ENCODE measurements at regions not wholly inside any gene's neighbourhood (a gene's known extent, or its start where the extent isn't known, plus 50 kb on each side); places are given as distances from the start of the nearest gene placed in this dataset.

DNA sequence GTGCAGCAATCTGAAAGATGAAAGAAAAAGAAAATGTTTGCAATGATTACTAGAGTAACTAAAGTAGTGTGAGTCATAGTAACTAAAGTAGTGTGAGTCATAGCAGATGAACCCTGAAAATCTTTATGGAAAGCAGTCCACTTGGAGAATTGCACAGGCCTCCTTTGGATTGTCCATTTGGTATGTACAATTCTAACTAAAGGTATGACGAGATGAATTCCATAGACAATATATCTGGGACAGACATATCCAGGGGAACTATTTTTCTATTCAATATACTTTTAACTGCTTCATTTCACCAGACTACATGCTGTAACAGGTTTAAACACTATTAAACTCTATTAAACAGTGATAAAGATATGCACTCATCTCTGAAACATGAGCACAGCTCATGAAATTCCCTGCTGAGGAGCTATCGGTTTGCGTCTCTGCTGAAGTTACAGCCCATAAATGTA, 798.7 kb downstream of the PCDH7 start:
- Histone ChIP-seq H3K36me3 (ENCODE audit: control insufficient read depth, insufficient read depth, low read length) (no peaks in the 10 kb centered on the region), H3K9me3 (ENCODE audit: control insufficient read depth, insufficient read depth, low read length) (no peaks in the 10 kb centered on the region), H3K4me3 (ENCODE audit: low read length) (no peak overlapping the region), H3K27me3 (ENCODE audit: control insufficient read depth, insufficient read depth, low read length) (no peaks in the 10 kb centered on the region), H3K4me1 (ENCODE audit: control insufficient read depth, insufficient read depth, low read length) (no peaks in the 10 kb centered on the region), H3K27ac (ENCODE audit: low read length) (no peak overlapping the region)
- Mint-ChIP-seq H3K4me1 (no peaks in the 10 kb centered on the region), H3K27ac (no peak overlapping the region), H3K27me3 (ENCODE audit: low read depth in 2 of 2) (no peaks in the 10 kb centered on the region), H3K4me3 (no peak overlapping the region), H3K36me3 (no peaks in the 10 kb centered on the region), H3K9me3 (peaks cover 12 to 24% of the 10 kb centered on the region in 2 donors)
- DNase-seq (no peak), ATAC-seq (no peak)
- intact Hi-C loops (cut with micrococcal nuclease) = no loop called here
- WGBS (ENCODE audit: insufficient coverage) = 95% methylated on average over 3 of the region's 3 CpGs
- TF ChIP-seq, protein P1, sequence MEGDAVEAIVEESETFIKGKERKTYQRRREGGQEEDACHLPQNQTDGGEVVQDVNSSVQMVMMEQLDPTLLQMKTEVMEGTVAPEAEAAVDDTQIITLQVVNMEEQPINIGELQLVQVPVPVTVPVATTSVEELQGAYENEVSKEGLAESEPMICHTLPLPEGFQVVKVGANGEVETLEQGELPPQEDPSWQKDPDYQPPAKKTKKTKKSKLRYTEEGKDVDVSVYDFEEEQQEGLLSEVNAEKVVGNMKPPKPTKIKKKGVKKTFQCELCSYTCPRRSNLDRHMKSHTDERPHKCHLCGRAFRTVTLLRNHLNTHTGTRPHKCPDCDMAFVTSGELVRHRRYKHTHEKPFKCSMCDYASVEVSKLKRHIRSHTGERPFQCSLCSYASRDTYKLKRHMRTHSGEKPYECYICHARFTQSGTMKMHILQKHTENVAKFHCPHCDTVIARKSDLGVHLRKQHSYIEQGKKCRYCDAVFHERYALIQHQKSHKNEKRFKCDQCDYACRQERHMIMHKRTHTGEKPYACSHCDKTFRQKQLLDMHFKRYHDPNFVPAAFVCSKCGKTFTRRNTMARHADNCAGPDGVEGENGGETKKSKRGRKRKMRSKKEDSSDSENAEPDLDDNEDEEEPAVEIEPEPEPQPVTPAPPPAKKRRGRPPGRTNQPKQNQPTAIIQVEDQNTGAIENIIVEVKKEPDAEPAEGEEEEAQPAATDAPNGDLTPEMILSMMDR (IDR thresholded peaks at IDR 0.05) = no peak

DNA sequence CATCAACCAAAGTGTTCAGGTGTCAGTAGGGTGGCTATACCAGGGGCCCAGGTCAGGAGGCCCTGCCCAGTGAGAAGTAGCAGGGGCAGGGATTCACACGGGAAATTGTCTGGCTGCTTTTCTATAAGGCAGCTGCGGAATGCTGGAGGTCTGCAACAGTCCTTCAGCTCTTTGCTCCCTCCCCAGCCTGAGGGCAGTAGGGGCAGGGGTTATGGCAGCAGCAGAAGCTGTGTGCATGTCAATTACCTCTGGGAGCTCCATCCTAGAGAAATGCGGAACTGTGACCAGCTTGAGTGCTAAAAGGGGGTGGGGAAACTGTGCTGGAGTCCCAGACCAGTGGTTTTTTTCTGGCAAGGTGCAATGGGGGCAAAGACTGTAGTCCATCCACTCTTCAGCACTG, 810.4 kb downstream of the PCDH7 start:
- Histone ChIP-seq H3K36me3 (ENCODE audit: control insufficient read depth, insufficient read depth, low read length) (no peaks in the 10 kb centered on the region), H3K4me1 (ENCODE audit: control insufficient read depth, insufficient read depth, low read length) (no peaks in the 10 kb centered on the region), H3K9me3 (ENCODE audit: control insufficient read depth, insufficient read depth, low read length) (peaks cover 16% of the 10 kb centered on the region), H3K27ac (ENCODE audit: low read length) (no peak overlapping the region), H3K27me3 (ENCODE audit: control insufficient read depth, insufficient read depth, low read length) (no peaks in the 10 kb centered on the region), H3K4me3 (ENCODE audit: low read length) (no peak overlapping the region)
- H3K27ac Mint-ChIP-seq = no peak overlapping the region
- H3K4me3 Mint-ChIP-seq = no peak overlapping the region
- TF ChIP-seq, protein P1 (IDR thresholded peaks at IDR 0.05) = no peak
- DNase-seq (no peak), ATAC-seq (no peak)
- H3K4me1 Mint-ChIP-seq = no peaks in the 10 kb centered on the region
- peaks cover 24% of the 10 kb centered on the region for H3K36me3 Mint-ChIP-seq
- WGBS (ENCODE audit: insufficient coverage) = 79% methylated on average over 3 of the region's 3 CpGs
- no peaks in the 10 kb centered on the region for H3K27me3 Mint-ChIP-seq (ENCODE audit: low read depth in 2 of 2)
- peaks cover 18 to 26% of the 10 kb centered on the region in 2 donors for H3K9me3 Mint-ChIP-seq
- intact Hi-C loops (cut with micrococcal nuclease) = no loop called here

DNA sequence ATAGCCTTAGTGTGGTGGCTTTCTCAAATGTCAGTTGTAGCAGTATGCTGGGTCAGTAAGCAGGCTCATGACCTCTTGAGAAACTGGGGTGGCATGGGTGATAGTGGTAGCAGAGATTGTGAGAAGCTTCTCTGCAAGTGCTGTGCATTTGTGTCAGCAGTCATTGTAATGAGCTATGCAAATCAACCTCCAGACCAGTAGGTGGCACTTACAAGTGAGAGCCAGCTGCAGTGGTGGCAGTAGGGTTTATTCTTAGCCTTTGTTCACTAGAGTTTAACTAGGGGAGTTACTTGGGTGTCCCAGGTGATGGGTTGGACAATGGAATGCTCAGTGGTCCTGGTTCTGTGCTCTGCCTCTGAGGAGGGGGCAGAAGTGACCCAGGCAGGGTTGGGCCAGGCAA, 818.7 kb downstream of the PCDH7 start:
- H3K4me1 ChIP-seq (ENCODE audit: control insufficient read depth, insufficient read depth, low read length) = no peaks in the 10 kb centered on the region
- intact Hi-C loops (cut with micrococcal nuclease) = no loop called here
- no peaks in the 10 kb centered on the region for H3K27me3 Mint-ChIP-seq (ENCODE audit: low read depth in 2 of 2)
- H3K4me1 Mint-ChIP-seq = no peaks in the 10 kb centered on the region
- DNase-seq = no peak
- no peak overlapping the region for H3K4me3 Mint-ChIP-seq
- H3K27me3 ChIP-seq (ENCODE audit: control insufficient read depth, insufficient read depth, low read length) = no peaks in the 10 kb centered on the region
- no peak overlapping the region for H3K27ac Mint-ChIP-seq
- no peaks in the 10 kb centered on the region for H3K36me3 ChIP-seq (ENCODE audit: control insufficient read depth, insufficient read depth, low read length)
- H3K9me3 Mint-ChIP-seq = peaks cover 14 to 25% of the 10 kb centered on the region in 2 donors
- H3K9me3 ChIP-seq (ENCODE audit: control insufficient read depth, insufficient read depth, low read length) = peaks cover 10% of the 10 kb centered on the region
- H3K36me3 Mint-ChIP-seq = peaks cover 14% of the 10 kb centered on the region
- H3K4me3 ChIP-seq (ENCODE audit: low read length) = no peak overlapping the region
- TF ChIP-seq, protein P1 (IDR thresholded peaks at IDR 0.05) = no peak
- H3K27ac ChIP-seq (ENCODE audit: low read length) = no peak overlapping the region
- no peak for ATAC-seq

DNA sequence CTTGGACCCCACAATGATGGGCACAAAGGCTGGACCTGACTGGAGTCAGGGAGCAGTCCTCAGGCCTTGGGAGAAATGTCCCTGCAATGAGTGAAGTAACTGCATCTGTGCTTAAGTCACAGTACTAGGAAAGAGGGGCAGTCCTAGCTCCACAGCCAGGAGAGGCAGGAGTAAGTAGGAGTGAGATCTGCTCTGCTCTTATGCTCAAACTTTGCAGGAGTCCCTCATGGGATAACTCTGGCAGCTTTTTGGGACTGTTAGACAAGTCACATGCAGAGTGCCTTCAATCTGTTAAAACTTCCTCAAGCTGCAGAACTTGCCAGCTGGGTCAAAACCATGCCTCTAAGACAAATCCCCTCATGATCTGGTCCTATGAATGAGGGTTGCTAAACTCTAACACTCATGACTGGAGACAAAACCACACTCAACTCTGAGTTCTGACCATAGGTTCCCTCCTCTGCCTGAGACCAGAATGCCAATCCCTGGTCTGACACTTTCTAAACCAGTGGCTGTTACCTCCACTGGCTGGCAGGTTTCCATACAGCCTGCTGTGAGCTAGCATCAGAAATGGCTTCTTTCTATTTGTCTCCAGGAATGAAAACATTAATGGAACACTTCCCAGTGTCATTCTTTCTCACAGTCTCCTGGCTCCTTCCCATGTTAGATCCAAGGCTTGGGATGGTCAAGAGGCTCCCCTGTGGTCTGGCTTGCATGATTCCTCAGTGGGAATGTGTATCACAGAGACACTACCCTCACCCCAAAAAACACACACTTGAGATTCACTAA, 819.3 kb downstream of the PCDH7 start:
- Mint-ChIP-seq H3K27me3 (ENCODE audit: low read depth in 2 of 2) (no peaks in the 10 kb centered on the region), H3K4me1 (no peaks in the 10 kb centered on the region), H3K9me3 (peaks cover 12 to 27% of the 10 kb centered on the region in 2 donors), H3K36me3 (peaks cover 14% of the 10 kb centered on the region), H3K4me3 (no peak overlapping the region), H3K27ac (no peak overlapping the region)
- H3K27ac ChIP-seq (ENCODE audit: low read length) = no peak overlapping the region
- H3K4me1 ChIP-seq (ENCODE audit: control insufficient read depth, insufficient read depth, low read length) = no peaks in the 10 kb centered on the region
- H3K36me3 ChIP-seq (ENCODE audit: control insufficient read depth, insufficient read depth, low read length) = no peaks in the 10 kb centered on the region
- intact Hi-C loops (cut with micrococcal nuclease) = no loop called here
- H3K4me3 ChIP-seq (ENCODE audit: low read length) = no peak overlapping the region
- H3K9me3 ChIP-seq (ENCODE audit: control insufficient read depth, insufficient read depth, low read length) = peaks cover 10% of the 10 kb centered on the region
- no peak for ATAC-seq
- DNase-seq = no peak
- TF ChIP-seq, protein P1 (IDR thresholded peaks at IDR 0.05) = no peak
- no peaks in the 10 kb centered on the region for H3K27me3 ChIP-seq (ENCODE audit: control insufficient read depth, insufficient read depth, low read length)

Measured in natural killer cell (primary cell).